Neuronal stem cell (in vitro differentiated cells): ENCODE measurements at regions not wholly inside any gene's neighbourhood (a gene's known extent, or its start where the extent isn't known, plus 50 kb on each side); places are given as distances from the start of the nearest gene placed in this dataset.

Experiments used
- DNase-seq: peaks from one replicate; pipeline ENCODE4 v3.0.0-alpha.2; 2013; ENCODE audit warnings: low spot score
- H2AFZ ChIP-seq: one replicate; pipeline ENCODE4 v1.6.1; 2013; ENCODE audit warnings: mild to moderate bottlenecking, low read length, inconsistent platforms
- H2AK5ac ChIP-seq: 2 replicates; pipeline ENCODE4 v1.6.1; 2013; ENCODE audit warnings: low read depth, mild to moderate bottlenecking, inconsistent platforms, low read length, moderate library complexity, mixed read lengths
- H2BK120ac ChIP-seq: 2 replicates; pipeline ENCODE4 v1.6.1; 2013; ENCODE audit warnings: low read depth, mild to moderate bottlenecking, inconsistent platforms, low read length, moderate library complexity, mixed read lengths
- H2BK12ac ChIP-seq: one replicate; pipeline ENCODE4 v1.6.1; 2013; ENCODE audit warnings: low read length, inconsistent platforms
- H2BK15ac ChIP-seq: 2 replicates; pipeline ENCODE4 v1.6.1; 2013; ENCODE audit warnings: mild to moderate bottlenecking, low read length, inconsistent platforms, mixed read lengths
- H2BK5ac ChIP-seq: one replicate; pipeline ENCODE4 v1.6.1; 2013; ENCODE audit warnings: inconsistent platforms, mild to moderate bottlenecking, low read length, moderate library complexity
- H3K14ac ChIP-seq: one replicate; pipeline ENCODE4 v1.6.1; 2013; ENCODE audit warnings: low read length, inconsistent platforms
- H3K18ac ChIP-seq: 2 replicates; pipeline ENCODE4 v1.6.1; 2013; ENCODE audit warnings: low read length, inconsistent platforms
- H3K23ac ChIP-seq: 2 replicates; pipeline ENCODE4 v1.6.1; 2013; ENCODE audit warnings: low read depth, mild to moderate bottlenecking, mixed read lengths, low read length, inconsistent platforms; ENCODE audit not compliant: poor library complexity
- H3K27ac ChIP-seq: replicated peaks from 3 replicates; pipeline ENCODE4 v1.5.1; 2013; ENCODE audit warnings: low read length, inconsistent platforms
- H3K27me3 ChIP-seq, 3 experiments: 2 replicates each; pipeline ENCODE4 v1.6.1; 2013; ENCODE audit warnings: low read length in 3 of 3, mild to moderate bottlenecking in 2 of 3, inconsistent platforms in 1 of 3, low read depth in 1 of 3, mixed read lengths in 1 of 3, moderate library complexity in 1 of 3; ENCODE audit not compliant: control insufficient read depth in 3 of 3, insufficient read depth in 3 of 3
- H3K36me3 ChIP-seq, 2 donors: replicated peaks in 1 of 2; 2 replicates each; pipeline ENCODE4 v1.6.1; 2013; ENCODE audit warnings: low read length in 2 of 2; ENCODE audit not compliant: control insufficient read depth in 2 of 2, insufficient read depth in 2 of 2
- H3K4ac ChIP-seq: 2 replicates; pipeline ENCODE4 v1.6.1; 2013; ENCODE audit warnings: inconsistent platforms, mild to moderate bottlenecking, low read length, moderate library complexity
- H3K4me1 ChIP-seq, 2 donors: 1 replicate in 1 of 2; 2 replicates in 1 of 2; pipeline ENCODE4 v1.6.1; 2013; ENCODE audit warnings: low read length in 2 of 2, low read depth in 1 of 2; ENCODE audit not compliant: control insufficient read depth in 2 of 2, insufficient read depth in 1 of 2
- H3K4me2 ChIP-seq: one replicate; pipeline ENCODE4 v1.6.1; 2013; ENCODE audit warnings: mild to moderate bottlenecking, low read length, inconsistent platforms; ENCODE audit not compliant: insufficient read depth, poor library complexity, severe bottlenecking
- H3K4me3 ChIP-seq, 2 donors: 2 replicates each; pipeline ENCODE4 v1.5.1; 2013; ENCODE audit warnings: low read length in 2 of 2, mild to moderate bottlenecking in 2 of 2, inconsistent platforms in 1 of 2, moderate library complexity in 1 of 2
- H3K79me1 ChIP-seq: one replicate; pipeline ENCODE4 v1.6.1; 2013; ENCODE audit warnings: low read depth, mild to moderate bottlenecking, inconsistent platforms, low read length, moderate library complexity
- H3K9ac ChIP-seq: one replicate; pipeline ENCODE4 v1.6.1; 2013; ENCODE audit warnings: mild to moderate bottlenecking, low read depth, low read length, inconsistent platforms; ENCODE audit not compliant: poor library complexity
- H3K9me3 ChIP-seq, 2 donors: replicated peaks in 1 of 2; 2 replicates each; pipeline versions ENCODE3 to v1.6.1; 2013; ENCODE audit warnings: low read length in 2 of 2, mild to moderate bottlenecking in 2 of 2, inconsistent platforms in 1 of 2, low read depth in 1 of 2, mixed read lengths in 1 of 2, moderate library complexity in 1 of 2; ENCODE audit not compliant: control insufficient read depth in 2 of 2, insufficient read depth in 1 of 2
- H4K8ac ChIP-seq: one replicate; pipeline ENCODE4 v1.6.1; 2013; ENCODE audit warnings: low read depth, mild to moderate bottlenecking, inconsistent platforms, low read length, moderate library complexity
- H4K91ac ChIP-seq: one replicate; pipeline ENCODE4 v1.6.1; 2013; ENCODE audit warnings: low read length, low read depth, mild to moderate bottlenecking, inconsistent platforms; ENCODE audit not compliant: poor library complexity
- WGBS, 2 donors: extraction: QIAGEN DNeasy Blood & Tissue Kit; methylation state at CpG; one replicate each; pipeline ENCODE4 v1.1.7; 2013; ENCODE audit warnings: missing lambda C conversion rate in 2 of 2, mixed read lengths in 1 of 2; ENCODE audit not compliant: insufficient read length in 2 of 2, insufficient replicate concordance in 1 of 2; ENCODE audit errors: extremely low coverage in 2 of 2; 5-methylcytosine and 5-hydroxymethylcytosine counted together

GRCh38 chr4:57544811-57545654 lies 434.8 kb upstream of the IGFBP7 start:
- Histone ChIP-seq H3K27ac (no peak overlapping the region), H3K18ac (no peak overlapping the region), H4K8ac (no peak overlapping the region), H4K91ac (no peak overlapping the region), H2BK12ac (no peak overlapping the region), H2BK15ac (no peak overlapping the region), H3K4ac (no peak overlapping the region), H2AFZ (no peak overlapping the region), H2BK5ac (no peak overlapping the region), H3K14ac (no peak overlapping the region), H2AK5ac (no peak overlapping the region), H3K36me3 (no peaks in the 10 kb centered on the region), H3K9ac (no peak overlapping the region), H3K79me1 (no peaks in the 10 kb centered on the region), H3K4me2 (no peak overlapping the region), H3K27me3 (no peaks in the 10 kb centered on the region), H3K4me1 (no peaks in the 10 kb centered on the region), H3K23ac (no peak overlapping the region), H3K4me3 (no peak overlapping the region), H2BK120ac (no peak overlapping the region), H3K9me3 (no peaks in the 10 kb centered on the region)
- no peak for DNase-seq
- no CpG with 5 or more reads among the region's 4 CpGs for WGBS, 2 donors

- Histone ChIP-seq H3K27me3 (no peaks in the 10 kb centered on the region), H2BK120ac (no peak overlapping the region), H2AFZ (no peak overlapping the region), H3K4me2 (no peak overlapping the region), H3K36me3 (no peaks in the 10 kb centered on the region), H4K91ac (no peak overlapping the region), H2BK12ac (no peak overlapping the region), H4K8ac (no peak overlapping the region), H3K23ac (no peak overlapping the region), H2BK15ac (no peak overlapping the region), H3K79me1 (no peaks in the 10 kb centered on the region), H3K4me3 (no peak overlapping the region), H3K4ac (no peak overlapping the region), H2AK5ac (no peak overlapping the region), H3K27ac (no peak overlapping the region), H3K4me1 (no peaks in the 10 kb centered on the region), H3K18ac (no peak overlapping the region), H3K14ac (no peak overlapping the region), H2BK5ac (no peak overlapping the region), H3K9ac (no peak overlapping the region), H3K9me3 (no peaks in the 10 kb centered on the region)
- DNase-seq = no peak
- no CpG with 5 or more reads among the region's 5 CpGs for WGBS, 2 donors
These were observed 394.8 kb upstream of the IGFBP7 start for GRCh38 chr4:57504797-57505530.

DNA sequence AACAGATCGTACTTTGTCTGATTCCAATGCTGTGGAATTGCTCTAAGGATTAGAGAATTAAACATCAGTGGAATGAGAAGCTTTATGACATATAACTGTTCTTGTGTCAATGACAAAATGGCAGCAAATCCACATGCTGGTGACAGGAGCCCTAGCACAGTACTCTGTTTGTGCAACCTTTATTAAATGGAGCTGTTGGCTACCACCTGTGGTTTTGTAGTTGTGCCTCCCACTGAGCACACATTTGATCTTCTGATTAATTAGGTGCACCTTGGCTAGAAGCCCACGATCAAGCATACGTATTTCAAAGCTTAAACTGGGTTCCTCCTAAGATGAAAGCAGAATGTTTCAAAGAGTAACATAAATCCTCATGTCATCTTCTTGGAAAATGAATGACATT lies 394.0 kb upstream of the IGFBP7 start:
- H3K4me3 ChIP-seq = no peak overlapping the region
- no peak for DNase-seq

DNA sequence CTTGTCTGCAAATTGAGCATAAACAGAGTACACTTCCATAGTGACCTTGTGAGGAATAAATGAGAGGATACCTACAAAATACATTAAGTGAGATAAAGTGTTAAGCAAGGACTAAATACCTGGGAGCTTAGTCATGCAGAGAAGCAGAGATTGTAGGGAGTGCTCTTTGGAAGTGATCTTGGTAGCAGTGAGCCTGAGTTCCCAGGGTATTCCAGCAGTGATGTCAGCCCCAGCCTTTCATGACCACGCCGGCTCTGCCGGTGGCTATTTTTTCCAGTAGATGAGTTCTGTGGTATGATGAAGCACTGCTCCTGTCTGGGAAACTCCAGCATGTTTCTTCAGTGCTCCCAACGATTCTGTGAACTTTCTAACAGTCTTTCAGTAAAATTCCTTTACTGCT lies 391.5 kb upstream of the IGFBP7 start:
- Histone ChIP-seq H2AFZ (no peak overlapping the region), H2BK120ac (no peak overlapping the region), H3K14ac (no peak overlapping the region), H3K79me1 (no peaks in the 10 kb centered on the region), H2BK12ac (no peak overlapping the region), H3K4me1 (no peaks in the 10 kb centered on the region), H2AK5ac (no peak overlapping the region), H2BK5ac (no peak overlapping the region), H3K4ac (no peak overlapping the region), H3K4me3 (no peak overlapping the region), H3K27me3 (no peaks in the 10 kb centered on the region), H3K36me3 (no peaks in the 10 kb centered on the region), H3K27ac (no peak overlapping the region), H3K4me2 (no peak overlapping the region), H2BK15ac (no peak overlapping the region), H3K23ac (no peak overlapping the region), H4K91ac (no peak overlapping the region), H3K9me3 (no peaks in the 10 kb centered on the region), H4K8ac (no peak overlapping the region), H3K9ac (no peak overlapping the region), H3K18ac (no peak overlapping the region)
- no peak for DNase-seq
- no CpG with 5 or more reads among the region's 4 CpGs for WGBS, 2 donors

More for the DNA sequence above, 394.0 kb upstream of the IGFBP7 start:
- Histone ChIP-seq H2BK15ac (no peak overlapping the region), H3K14ac (no peak overlapping the region), H3K9me3 (no peaks in the 10 kb centered on the region), H2AFZ (no peak overlapping the region), H3K23ac (no peak overlapping the region), H3K9ac (no peak overlapping the region), H2BK5ac (no peak overlapping the region), H4K91ac (no peak overlapping the region), H3K36me3 (no peaks in the 10 kb centered on the region), H3K27me3 (no peaks in the 10 kb centered on the region), H2AK5ac (no peak overlapping the region), H2BK120ac (no peak overlapping the region), H3K4ac (no peak overlapping the region), H3K4me2 (no peak overlapping the region), H3K4me1 (no peaks in the 10 kb centered on the region), H3K79me1 (no peaks in the 10 kb centered on the region), H3K18ac (no peak overlapping the region), H3K27ac (no peak overlapping the region), H2BK12ac (no peak overlapping the region), H4K8ac (no peak overlapping the region)
- WGBS, 2 donors = no CpG with 5 or more reads among the region's 3 CpGs
